Activated CD4-positive, alpha-beta memory T cell treated with anti-CD3 and anti-CD28 coated beads for 36 hours (primary cell): ENCODE measurements at regions not wholly inside any gene's neighbourhood (a gene's known extent, or its start where the extent isn't known, plus 50 kb on each side); places are given as distances from the start of the nearest gene placed in this dataset.

Experiments
- CTCF ChIA-PET: fragments of 350-600 bp; sonication (Branson Sonifier 250); formaldehyde crosslinking; loops from one replicate; lab custom pipeline; 2021; ENCODE audit warnings: antibody characterized with exemption, inconsistent platforms; lab: Charles Lee
- POLR2A ChIA-PET: fragments of 350-600 bp; sonication (Branson Sonifier 250); formaldehyde crosslinking; loops from one replicate; lab custom pipeline; 2021; ENCODE audit warnings: antibody characterized with exemption; lab: Charles Lee
- DNase-seq: peaks from one replicate; pipeline ENCODE4 v3.0.0-alpha.2; 2020
- H3K27ac Mint-ChIP-seq: one replicate; pipeline ENCODE4 v1.8.0; 2021; ENCODE audit warnings: mixed read lengths
- H3K27me3 Mint-ChIP-seq: one replicate; pipeline ENCODE4 v1.8.0; 2021; ENCODE audit warnings: mixed read lengths
- H3K36me3 Mint-ChIP-seq: one replicate; pipeline ENCODE4 v1.8.0; 2021; ENCODE audit warnings: mixed read lengths
- H3K4me1 Mint-ChIP-seq: one replicate; pipeline ENCODE4 v1.8.0; 2021; ENCODE audit warnings: low read depth, mixed read lengths
- H3K4me3 Mint-ChIP-seq: one replicate; pipeline ENCODE4 v1.8.0; 2021; ENCODE audit warnings: mild to moderate bottlenecking, mixed read lengths
- H3K9me3 Mint-ChIP-seq: one replicate; pipeline ENCODE4 v1.8.0; 2021; ENCODE audit warnings: mixed read lengths
- intact Hi-C: fragments of 100-400 bp; cut with micrococcal nuclease; formaldehyde crosslinking; loops from one replicate; pipeline ENCODE4 v1.15.1; 2023

GRCh38 chr6:158877716-158878115, 58.5 kb upstream of the EZR start:
- Mint-ChIP-seq H3K4me1 (peaks cover 22% of the 10 kb centered on the region), H3K4me3 (no peak overlapping the region), H3K27ac (peak overlapping the region; percentile 53), H3K27me3 (peaks cover 1% of the 10 kb centered on the region), H3K36me3 (peaks cover 9% of the 10 kb centered on the region), H3K9me3 (peaks cover 17% of the 10 kb centered on the region)
- POLR2A ChIA-PET: no interaction called here
- DNase-seq: no peak
- CTCF ChIA-PET: no interaction called here
- intact Hi-C loops: loop anchor here (2.0 kb wide), 2 partner anchors 33 to 63 kb away; no protein-coding TSS in a partner anchor

DNA sequence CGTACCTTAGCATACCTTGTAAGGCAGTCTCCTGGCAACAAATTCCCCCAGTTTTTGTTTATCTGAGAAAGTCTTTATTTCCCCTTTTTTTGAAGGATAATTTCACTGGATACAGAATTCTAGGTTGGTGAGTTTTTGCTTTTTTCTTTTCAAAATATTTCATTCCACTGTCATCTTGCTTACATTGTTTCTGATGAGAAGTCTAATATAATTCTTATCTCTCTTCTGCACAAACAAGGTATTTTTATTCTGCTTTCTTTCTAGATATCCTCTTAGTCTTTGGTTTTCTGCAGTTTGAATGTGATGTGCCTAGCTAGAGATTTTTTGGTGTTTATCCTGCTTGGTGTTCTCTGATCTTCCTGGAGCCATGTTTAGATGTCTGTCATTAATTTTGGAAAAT, 57.7 kb upstream of the EZR start:
- ChIA-PET POLR2A (no interaction called here), CTCF (no interaction called here)
- Mint-ChIP-seq H3K9me3 (peaks cover 17% of the 10 kb centered on the region), H3K27me3 (peaks cover 1% of the 10 kb centered on the region), H3K36me3 (peaks cover 9% of the 10 kb centered on the region), H3K4me1 (peaks cover 22% of the 10 kb centered on the region), H3K27ac (no peak overlapping the region), H3K4me3 (no peak overlapping the region)
- intact Hi-C loops: no loop called here
- no peak for DNase-seq

DNA sequence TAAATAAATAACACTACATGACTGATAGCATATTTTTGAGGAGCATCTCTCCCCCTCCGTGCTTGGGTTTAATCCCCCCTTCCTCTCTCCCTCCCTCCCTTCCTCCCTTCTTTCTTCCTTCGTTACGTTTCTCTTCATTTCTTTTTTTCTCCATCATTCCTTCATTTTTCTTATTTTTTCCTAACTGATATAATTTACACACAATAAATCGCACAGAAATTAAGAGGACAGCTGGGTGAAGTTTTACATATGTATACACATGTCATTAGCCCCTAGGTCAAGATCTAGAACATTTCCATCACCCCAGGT, 51.4 kb upstream of the EZR start:
- Mint-ChIP-seq H3K27ac (peak overlapping the region; percentile 98), H3K9me3 (no peaks in the 10 kb centered on the region), H3K4me3 (peak overlapping the region; percentile 4), H3K4me1 (peaks cover 34% of the 10 kb centered on the region), H3K27me3 (peaks cover 1% of the 10 kb centered on the region), H3K36me3 (no peaks in the 10 kb centered on the region)
- intact Hi-C loops: loop anchor here (1.0 to 5.0 kb wide), 2 partner anchors 9 to 237 kb away; no protein-coding TSS in a partner anchor
- ChIA-PET CTCF (interaction anchor here (0.7 to 1.2 kb wide), 2 partner anchors 16 to 101 kb away, joined by 3 to 4 read pairs; no protein-coding TSS in a partner anchor), POLR2A (interaction anchor here (1.0 to 3.2 kb wide), 9 partner anchors 8 to 221 kb away, joined by 3 to 64 read pairs (median 15); partner anchors contain the start of genes EZR and SYTL3)
- no peak for DNase-seq

GRCh38 chr6:158869826-158870648, 50.9 kb upstream of the EZR start:
- peaks cover 1% of the 10 kb centered on the region for H3K27me3 Mint-ChIP-seq
- H3K4me1 Mint-ChIP-seq: peaks cover 34% of the 10 kb centered on the region
- no peaks in the 10 kb centered on the region for H3K36me3 Mint-ChIP-seq
- intact Hi-C loops: loop anchor here (1.0 to 5.0 kb wide), 6 partner anchors 9 to 237 kb away; no protein-coding TSS in a partner anchor
- peak overlapping the region; percentile 98 for H3K27ac Mint-ChIP-seq
- no peaks in the 10 kb centered on the region for H3K9me3 Mint-ChIP-seq
- ChIA-PET POLR2A (interaction anchor here (0.6 to 3.2 kb wide), 19 partner anchors 9 to 374 kb away, joined by 3 to 64 read pairs (median 6); partner anchors contain the start of genes DYNLT1, EZR, RSPH3 and SYTL3), CTCF (interaction anchor here (0.7 to 1.5 kb wide), 11 partner anchors 16 to 264 kb away, joined by 3 to 6 read pairs (median 3); no protein-coding TSS in a partner anchor)
- peak; percentile 97 for DNase-seq
- H3K4me3 Mint-ChIP-seq: peak overlapping the region; percentile 82

DNA sequence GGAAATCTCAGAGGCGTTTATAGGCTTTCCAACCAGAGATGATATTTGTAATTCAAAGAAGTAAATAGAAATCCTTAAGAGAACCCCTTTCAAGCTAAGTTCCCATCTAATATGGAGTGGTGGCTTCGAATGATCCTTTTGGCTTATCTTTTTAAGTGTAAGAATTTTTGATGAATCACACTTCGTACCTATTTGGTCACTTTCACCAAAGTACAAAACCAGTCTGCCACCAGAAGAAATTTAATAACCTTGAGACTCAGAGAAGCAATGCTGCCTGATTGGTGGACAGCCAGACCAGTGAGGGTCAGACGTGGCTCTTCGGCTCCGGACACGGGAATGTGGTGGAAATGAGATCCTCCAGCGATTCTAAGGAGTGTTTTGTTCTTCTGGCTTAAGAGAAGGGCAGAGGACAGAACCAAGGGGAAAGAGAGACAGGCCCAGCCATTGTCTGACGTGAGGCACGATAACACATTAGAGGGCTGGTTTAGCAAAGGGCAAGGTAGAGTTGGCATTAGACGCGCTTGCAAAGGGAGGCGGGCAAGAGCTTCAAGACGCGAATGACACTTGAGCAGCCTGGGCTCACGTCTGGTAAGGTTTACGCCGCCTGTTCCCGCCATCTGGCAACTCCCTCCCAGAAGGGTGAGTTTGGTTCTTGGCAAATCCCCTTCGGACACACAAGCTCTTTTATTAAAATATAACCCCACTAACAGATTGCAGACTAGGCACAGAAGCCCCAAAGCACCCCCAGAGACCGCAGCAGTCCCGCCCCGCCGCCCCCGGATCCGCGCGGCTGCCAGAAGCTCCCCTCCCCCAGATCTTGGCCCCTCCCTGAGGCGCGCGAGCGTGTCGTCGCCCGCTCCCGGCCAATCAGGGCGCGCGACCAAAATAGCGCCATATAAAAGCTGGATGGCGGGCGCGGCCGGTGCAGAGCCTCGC, 50.0 kb upstream of the EZR start:
- POLR2A ChIA-PET: interaction anchor here (0.6 to 3.2 kb wide), 18 partner anchors 10 to 373 kb away, joined by 3 to 64 read pairs (median 6); partner anchors contain the start of genes DYNLT1, EZR, RSPH3 and SYTL3
- Mint-ChIP-seq H3K9me3 (no peaks in the 10 kb centered on the region), H3K36me3 (no peaks in the 10 kb centered on the region), H3K27me3 (no peaks in the 10 kb centered on the region), H3K4me1 (peaks cover 34% of the 10 kb centered on the region), H3K27ac (peak overlapping the region; percentile 98), H3K4me3 (peak overlapping the region; percentile 82)
- intact Hi-C loops: loop anchor here (1.0 to 5.0 kb wide), 4 partner anchors 19 to 220 kb away; no protein-coding TSS in a partner anchor
- no peak for DNase-seq
- CTCF ChIA-PET: interaction anchor here (0.6 to 1.5 kb wide), 10 partner anchors 15 to 265 kb away, joined by 3 to 7 read pairs (median 3); no protein-coding TSS in a partner anchor
